ENCODE measurements at regions not wholly inside any gene's neighbourhood (a gene's known extent, or its start where the extent isn't known, plus 50 kb on each side); places are given as distances from the start of the nearest gene placed in this dataset.

- Histone ChIP-seq H3K9me3 (no peaks in the 10 kb centered on the region), H3K4me3 (no peak overlapping the region), H3K27me3 (no peaks in the 10 kb centered on the region), H3K27ac (no peak overlapping the region), H3K36me3 (ENCODE audit: low read depth, missing control alignments) (no peaks in the 10 kb centered on the region), H3K4me1 (no peaks in the 10 kb centered on the region)
- intact Hi-C loops (cut with DNase I; ENCODE audit: low total_unique reads) = no loop called here
- no peak for DNase-seq
- TF ChIP-seq POLR2A (IDR thresholded peaks at IDR 0.05) (no peak), CTCF (IDR thresholded peaks at IDR 0.05) (no peak)
- 85 to 96% methylated on average over 2 of the region's 2 CpGs for whole genome bisulfite sequencing, 2 donors
Observed at GRCh38 chr4:19756661-19757060, 495.0 kb upstream of the SLIT2 start.

DNA sequence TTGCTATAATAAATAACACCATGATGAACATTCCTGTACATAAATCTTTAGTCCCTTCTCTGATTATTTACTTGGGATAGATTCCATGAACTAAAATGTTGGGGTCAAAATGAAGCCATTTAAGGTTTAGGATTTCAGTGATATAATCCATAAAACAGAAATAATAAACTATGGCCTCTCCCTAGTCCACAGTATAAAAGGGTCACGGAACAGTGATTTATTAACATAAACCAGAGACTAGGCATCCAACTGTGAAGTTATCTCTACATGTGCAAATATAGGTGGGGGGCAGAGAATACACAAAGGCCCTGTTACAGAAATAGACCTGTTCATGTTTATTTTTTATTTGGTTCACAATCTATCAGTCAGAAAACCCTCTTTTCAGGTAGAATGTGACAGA, 499.1 kb upstream of the SLIT2 start:
- intact Hi-C loops (cut with DNase I; ENCODE audit: low total_unique reads) = no loop called here
- H3K9me3 ChIP-seq = no peaks in the 10 kb centered on the region
- no peak overlapping the region for H3K27ac ChIP-seq
- no peaks in the 10 kb centered on the region for H3K27me3 ChIP-seq
- TF ChIP-seq POLR2A (IDR thresholded peaks at IDR 0.05) (no peak), CTCF (IDR thresholded peaks at IDR 0.05) (no peak)
- no peaks in the 10 kb centered on the region for H3K4me1 ChIP-seq
- no peak for DNase-seq
- 86 to 98% methylated on average over 1 of the region's 1 CpG for WGBS, 2 donors
- no peak overlapping the region for H3K4me3 ChIP-seq
- H3K36me3 ChIP-seq (ENCODE audit: low read depth, missing control alignments) = no peaks in the 10 kb centered on the region

DNA sequence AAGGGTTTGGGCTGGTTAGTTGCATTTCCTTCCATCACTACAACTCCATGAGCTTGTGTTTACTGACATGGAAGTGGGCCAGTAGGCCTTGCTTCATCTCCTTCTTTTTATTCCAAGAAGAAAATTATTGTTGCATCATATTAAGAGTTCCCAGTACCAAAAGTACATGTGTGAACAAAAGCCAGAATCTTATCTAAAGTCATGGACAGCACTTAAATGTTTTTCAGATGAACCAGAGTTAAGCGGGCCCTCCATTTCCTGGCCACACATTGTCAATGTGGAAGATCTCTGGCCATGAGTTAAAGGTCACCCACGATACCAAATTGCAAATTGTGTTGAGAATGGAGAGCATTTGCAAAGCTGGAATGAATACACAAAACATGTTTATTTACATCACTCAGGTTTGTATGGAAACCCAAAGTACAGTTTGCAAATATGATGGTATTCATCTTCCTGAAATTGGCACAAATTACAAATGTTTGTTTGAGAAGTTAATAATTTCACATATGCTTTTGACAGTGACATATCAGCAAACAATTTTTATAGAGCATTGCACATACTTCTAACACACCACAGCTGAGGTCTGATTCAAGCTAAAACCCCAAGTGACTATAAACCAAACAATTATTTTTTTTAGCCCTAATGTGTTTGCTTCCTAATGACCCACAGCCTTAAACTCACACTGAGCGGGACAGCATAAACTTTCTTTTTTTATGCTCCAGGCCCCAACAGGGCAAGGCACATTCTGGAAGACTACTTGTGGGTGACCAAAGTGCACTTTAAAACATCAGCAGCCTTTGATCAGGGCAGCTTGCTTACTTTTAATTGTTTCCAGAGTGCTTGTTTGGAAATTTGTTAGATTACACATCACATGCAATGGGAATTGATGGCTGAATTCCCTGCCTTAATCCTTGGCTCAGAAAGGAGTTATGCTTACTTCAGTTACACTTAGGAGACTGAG, 502.9 kb upstream of the SLIT2 start:
- Histone ChIP-seq H3K4me3 (no peak overlapping the region), H3K36me3 (ENCODE audit: low read depth, missing control alignments) (no peaks in the 10 kb centered on the region), H3K27ac (no peak overlapping the region), H3K9me3 (no peaks in the 10 kb centered on the region), H3K27me3 (no peaks in the 10 kb centered on the region), H3K4me1 (no peaks in the 10 kb centered on the region)
- 46 to 62% methylated on average over 3 of the region's 3 CpGs for WGBS, 2 donors
- TF ChIP-seq CTCF (IDR thresholded peaks at IDR 0.05) (no peak), POLR2A (IDR thresholded peaks at IDR 0.05) (no peak)
- intact Hi-C loops (cut with DNase I; ENCODE audit: low total_unique reads) = no loop called here
- peak; percentile 42 for DNase-seq

DNA sequence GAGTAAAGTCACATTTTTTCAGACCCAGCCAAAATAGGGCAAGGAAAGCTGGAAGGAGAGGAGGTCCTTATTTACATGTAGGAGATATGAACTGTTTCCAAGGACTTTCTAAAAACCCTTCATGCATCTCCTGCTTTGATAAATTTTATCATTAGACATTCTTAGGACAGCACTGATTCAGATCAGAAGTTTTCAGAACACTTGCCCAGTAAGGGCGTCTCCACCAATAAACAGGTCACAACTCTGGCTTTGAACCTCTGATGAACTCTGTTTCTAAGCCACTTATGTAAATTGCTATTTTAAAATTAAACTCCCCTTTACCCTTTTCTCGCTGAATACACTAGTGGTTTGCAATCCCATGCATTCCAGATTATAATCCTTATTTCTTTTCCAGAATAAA, 505.3 kb upstream of the SLIT2 start:
- intact Hi-C loops (cut with DNase I; ENCODE audit: low total_unique reads) = no loop called here
- no peak for DNase-seq
- Histone ChIP-seq H3K27me3 (no peaks in the 10 kb centered on the region), H3K36me3 (ENCODE audit: low read depth, missing control alignments) (no peaks in the 10 kb centered on the region), H3K9me3 (no peaks in the 10 kb centered on the region), H3K27ac (no peak overlapping the region), H3K4me1 (no peaks in the 10 kb centered on the region), H3K4me3 (no peak overlapping the region)
- 59 to 62% methylated on average over 2 of the region's 2 CpGs for WGBS, 2 donors
- TF ChIP-seq POLR2A (IDR thresholded peaks at IDR 0.05) = no peak
- TF ChIP-seq CTCF (IDR thresholded peaks at IDR 0.05) = no peak

All from testis (tissue), 2 donors.